Hepatocyte (in vitro differentiated cells): ENCODE measurements at regions not wholly inside any gene's neighbourhood (a gene's known extent, or its start where the extent isn't known, plus 50 kb on each side); places are given as distances from the start of the nearest gene placed in this dataset.

ENCODE experiments used
- DNase-seq: peaks from one replicate; pipeline ENCODE4 v3.0.0-alpha.2; 2016; ENCODE audit warnings: low spot score
- H2AFZ ChIP-seq: fragments of 200-600 bp; sonication (generic); 2 replicates; pipeline ENCODE4 v1.6.0; 2016; ENCODE audit warnings: antibody characterized with exemption, mild to moderate bottlenecking
- H3K27ac ChIP-seq: fragments of 200-600 bp; sonication (generic); 2 replicates; pipeline ENCODE4 v1.5.1; 2016; ENCODE audit warnings: mild to moderate bottlenecking
- H3K27me3 ChIP-seq: fragments of 200-600 bp; sonication (generic); 2 replicates; pipeline ENCODE4 v1.6.1; 2016
- H3K36me3 ChIP-seq: fragments of 200-600 bp; sonication (generic); replicated peaks from 2 replicates; pipeline ENCODE4 v1.5.1; 2016; ENCODE audit warnings: low read depth; ENCODE audit not compliant: insufficient read depth
- H3K4me1 ChIP-seq: fragments of 200-600 bp; sonication (generic); 2 replicates; pipeline ENCODE4 v1.5.1; 2016; ENCODE audit warnings: mild to moderate bottlenecking, moderate library complexity; ENCODE audit not compliant: insufficient read depth
- H3K4me2 ChIP-seq: fragments of 200-600 bp; sonication (generic); 2 replicates; pipeline ENCODE4 v1.6.0; 2016
- H3K4me3 ChIP-seq: fragments of 200-600 bp; sonication (generic); 2 replicates; pipeline ENCODE4 v1.5.1; 2016; ENCODE audit warnings: mild to moderate bottlenecking
- H3K79me2 ChIP-seq: fragments of 200-600 bp; sonication (generic); 2 replicates; pipeline ENCODE4 v1.6.0; 2017; ENCODE audit warnings: mild to moderate bottlenecking
- H3K9me2 ChIP-seq: fragments of 200-600 bp; sonication (generic); replicated peaks from 2 replicates; pipeline ENCODE4 v1.6.0; 2017; ENCODE audit warnings: mild to moderate bottlenecking; ENCODE audit not compliant: insufficient read depth
- H3K9me3 ChIP-seq: fragments of 200-600 bp; sonication (generic); 2 replicates; pipeline ENCODE4 v1.5.1; 2016; ENCODE audit warnings: low read depth, mild to moderate bottlenecking
- H4K20me1 ChIP-seq: fragments of 200-600 bp; sonication (generic); 2 replicates; pipeline ENCODE4 v1.6.0; 2016; ENCODE audit warnings: mild to moderate bottlenecking; ENCODE audit not compliant: insufficient read depth, poor library complexity, severe bottlenecking
- EZH2 ChIP-seq: fragments of 200-600 bp; sonication (generic); IDR thresholded peaks from 2 replicates; pipeline ENCODE4 v1.6.1; 2016; ENCODE audit warnings: antibody characterized with exemption, mild to moderate bottlenecking, borderline replicate concordance
- EZH2phosphoT487 ChIP-seq: fragments of 200-600 bp; sonication (generic); IDR thresholded peaks from one replicate; pipeline ENCODE4 v1.6.1; 2018; ENCODE audit warnings: antibody characterized with exemption, mild to moderate bottlenecking, low read depth, moderate library complexity; ENCODE audit not compliant: unreplicated experiment, severe bottlenecking
- WGBS: methylation state at CpG from one replicate; pipeline ENCODE4 v1.1.6; 2016; ENCODE audit warnings: low lambda C conversion rate; ENCODE audit errors: missing lambda C conversion rate; 5-methylcytosine and 5-hydroxymethylcytosine counted together
- TF ChIP-seq, protein P1 (sequence below): fragments of 200-600 bp; sonication (generic); IDR thresholded peaks from 2 replicates; pipeline ENCODE4 v1.5.1; 2016; ENCODE audit warnings: antibody characterized with exemption, mild to moderate bottlenecking; ENCODE audit not compliant: poor library complexity

- peaks cover 4% of the 10 kb centered on the region for H3K4me1 ChIP-seq
- H3K27ac ChIP-seq, result peak overlapping the region; percentile 88
- H4K20me1 ChIP-seq, result no peaks in the 10 kb centered on the region
- no peaks in the 10 kb centered on the region for H3K27me3 ChIP-seq
- no peak overlapping the region for H2AFZ ChIP-seq
- peak overlapping the region; percentile 38 for H3K4me2 ChIP-seq
- no peaks in the 10 kb centered on the region for H3K79me2 ChIP-seq
- DNase-seq, result no peak
- no peak overlapping the region for H3K4me3 ChIP-seq
- TF ChIP-seq EZH2 (no peak), EZH2phosphoT487 (no peak)
- TF ChIP-seq, protein P1, sequence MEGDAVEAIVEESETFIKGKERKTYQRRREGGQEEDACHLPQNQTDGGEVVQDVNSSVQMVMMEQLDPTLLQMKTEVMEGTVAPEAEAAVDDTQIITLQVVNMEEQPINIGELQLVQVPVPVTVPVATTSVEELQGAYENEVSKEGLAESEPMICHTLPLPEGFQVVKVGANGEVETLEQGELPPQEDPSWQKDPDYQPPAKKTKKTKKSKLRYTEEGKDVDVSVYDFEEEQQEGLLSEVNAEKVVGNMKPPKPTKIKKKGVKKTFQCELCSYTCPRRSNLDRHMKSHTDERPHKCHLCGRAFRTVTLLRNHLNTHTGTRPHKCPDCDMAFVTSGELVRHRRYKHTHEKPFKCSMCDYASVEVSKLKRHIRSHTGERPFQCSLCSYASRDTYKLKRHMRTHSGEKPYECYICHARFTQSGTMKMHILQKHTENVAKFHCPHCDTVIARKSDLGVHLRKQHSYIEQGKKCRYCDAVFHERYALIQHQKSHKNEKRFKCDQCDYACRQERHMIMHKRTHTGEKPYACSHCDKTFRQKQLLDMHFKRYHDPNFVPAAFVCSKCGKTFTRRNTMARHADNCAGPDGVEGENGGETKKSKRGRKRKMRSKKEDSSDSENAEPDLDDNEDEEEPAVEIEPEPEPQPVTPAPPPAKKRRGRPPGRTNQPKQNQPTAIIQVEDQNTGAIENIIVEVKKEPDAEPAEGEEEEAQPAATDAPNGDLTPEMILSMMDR, result no peak
- H3K9me2 ChIP-seq, result no peaks in the 10 kb centered on the region
- H3K9me3 ChIP-seq, result no peaks in the 10 kb centered on the region
- no peaks in the 10 kb centered on the region for H3K36me3 ChIP-seq
- 75% methylated on average over 4 of the region's 4 CpGs for WGBS
These were observed 65.9 kb upstream of the YWHAQ start for GRCh38 chr2:9696731-9697130.

DNA sequence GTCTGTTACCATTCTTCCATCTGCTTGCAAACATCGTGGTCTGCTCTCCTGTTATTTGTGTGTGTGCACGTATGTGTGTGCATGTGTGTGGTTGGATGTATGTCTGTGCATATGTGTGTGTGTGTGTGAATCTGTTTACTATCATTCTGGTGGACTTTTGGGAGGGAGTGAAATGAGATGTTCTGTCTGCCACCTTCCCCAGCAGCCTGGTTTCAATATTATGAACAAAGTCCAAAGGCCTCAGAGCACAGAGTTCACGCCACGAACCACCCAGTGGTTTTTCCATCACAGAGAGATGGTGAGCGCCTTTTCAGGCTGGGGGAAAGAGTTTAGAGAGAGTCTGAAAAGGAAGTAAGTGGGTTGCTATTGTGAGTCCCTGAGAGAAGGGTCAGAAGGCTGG lies 67.1 kb upstream of the YWHAQ start:
- no peaks in the 10 kb centered on the region for H3K9me2 ChIP-seq
- no peak overlapping the region for H3K4me3 ChIP-seq
- H3K27me3 ChIP-seq, result no peaks in the 10 kb centered on the region
- 86% methylated on average over 5 of the region's 5 CpGs for WGBS
- H3K9me3 ChIP-seq, result no peaks in the 10 kb centered on the region
- no peaks in the 10 kb centered on the region for H3K79me2 ChIP-seq
- no peak overlapping the region for H2AFZ ChIP-seq
- H3K4me2 ChIP-seq, result no peak overlapping the region
- peaks cover 10% of the 10 kb centered on the region for H3K4me1 ChIP-seq
- TF ChIP-seq EZH2phosphoT487 (no peak), EZH2 (no peak)
- TF ChIP-seq, protein P1, result no peak
- H4K20me1 ChIP-seq, result no peaks in the 10 kb centered on the region
- no peaks in the 10 kb centered on the region for H3K36me3 ChIP-seq
- DNase-seq, result no peak
- peak overlapping the region; percentile 51 for H3K27ac ChIP-seq

DNA sequence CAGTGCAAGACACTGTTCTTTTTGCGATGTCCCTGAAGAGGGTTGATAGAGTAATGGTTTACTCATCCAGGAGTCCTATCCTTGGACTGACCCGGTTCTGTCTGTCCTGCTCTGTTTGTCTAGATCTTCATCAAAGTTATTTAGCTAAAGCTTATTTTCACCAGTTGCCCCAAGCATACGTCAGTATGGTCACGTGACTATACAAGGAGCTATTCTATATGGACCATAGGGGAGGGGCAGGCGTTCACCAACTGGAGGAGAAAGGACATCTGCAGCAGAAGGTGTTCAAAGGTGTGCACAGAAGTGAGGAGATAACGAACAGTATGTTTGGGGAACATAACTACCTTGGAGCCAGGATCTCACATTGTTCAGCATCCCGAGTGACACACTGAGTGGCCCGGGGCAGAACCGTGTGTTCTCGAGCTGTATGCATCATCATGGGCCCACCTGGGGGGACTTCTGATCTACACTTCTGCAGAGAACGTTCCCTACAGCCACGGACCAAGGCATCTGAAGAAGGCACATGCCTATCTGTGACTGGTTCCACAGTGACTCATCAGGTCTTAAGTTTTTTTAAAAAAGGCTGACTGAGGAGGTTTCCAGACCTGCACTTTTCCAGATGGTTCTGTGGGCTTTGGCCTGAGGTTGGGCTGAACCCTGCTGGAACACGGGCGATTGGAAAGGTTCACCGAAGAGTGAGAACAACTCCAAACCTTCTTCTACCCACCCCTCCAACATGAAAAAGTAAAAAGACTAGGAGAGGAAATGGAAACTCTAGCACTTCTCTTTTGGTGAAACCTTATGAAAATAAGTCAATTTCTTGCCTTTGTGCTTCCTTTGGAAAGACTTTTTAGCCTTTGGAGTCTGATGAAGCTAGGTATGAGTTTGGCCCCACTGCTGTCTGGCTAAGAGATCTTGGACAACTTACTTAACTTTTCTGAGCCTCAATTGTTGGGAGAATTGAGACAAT lies 68.6 kb upstream of the YWHAQ start:
- peak; percentile 52 for DNase-seq
- Histone ChIP-seq H3K4me3 (no peak overlapping the region), H3K9me3 (no peaks in the 10 kb centered on the region), H3K27ac (no peak overlapping the region), H3K36me3 (no peaks in the 10 kb centered on the region), H3K9me2 (no peaks in the 10 kb centered on the region), H3K27me3 (no peaks in the 10 kb centered on the region), H3K4me2 (no peak overlapping the region), H3K4me1 (peaks cover 22% of the 10 kb centered on the region), H2AFZ (no peak overlapping the region), H3K79me2 (no peaks in the 10 kb centered on the region), H4K20me1 (no peaks in the 10 kb centered on the region)
- TF ChIP-seq, protein P1, result no peak
- TF ChIP-seq EZH2phosphoT487, result no peak
- no peak for TF ChIP-seq EZH2
- WGBS, result 81% methylated on average over 15 of the region's 15 CpGs

DNA sequence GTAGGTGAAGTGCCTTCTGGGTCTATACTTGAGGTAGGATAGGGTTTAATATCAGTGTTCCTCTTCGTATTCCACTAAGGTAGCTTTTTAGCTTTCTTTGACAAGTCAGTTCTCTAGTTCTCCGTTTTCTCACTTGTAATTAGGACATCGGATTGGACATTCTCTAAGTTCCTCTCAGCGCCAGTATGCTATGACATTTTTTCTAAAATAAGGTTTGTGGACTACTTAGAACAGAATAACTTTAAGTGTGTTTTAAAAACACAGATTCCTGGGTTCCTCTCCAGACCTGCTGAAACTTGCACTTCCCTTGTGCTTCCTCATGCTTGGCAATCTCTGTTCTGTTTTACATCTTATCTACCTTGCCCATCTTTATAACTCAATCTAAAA lies 69.3 kb upstream of the YWHAQ start:
- Histone ChIP-seq H4K20me1 (no peaks in the 10 kb centered on the region), H3K79me2 (no peaks in the 10 kb centered on the region), H3K27me3 (no peaks in the 10 kb centered on the region), H3K27ac (no peak overlapping the region), H3K9me3 (no peaks in the 10 kb centered on the region), H3K4me1 (peaks cover 22% of the 10 kb centered on the region), H3K4me3 (no peak overlapping the region), H3K36me3 (no peaks in the 10 kb centered on the region), H2AFZ (no peak overlapping the region), H3K4me2 (no peak overlapping the region), H3K9me2 (no peaks in the 10 kb centered on the region)
- TF ChIP-seq EZH2phosphoT487, result no peak
- no peak for DNase-seq
- WGBS, result 86% methylated on average over 4 of the region's 4 CpGs
